ENCODE measurements at regions not wholly inside any gene's neighbourhood (a gene's known extent, or its start where the extent isn't known, plus 50 kb on each side); places are given as distances from the start of the nearest gene placed in this dataset.

DNA sequence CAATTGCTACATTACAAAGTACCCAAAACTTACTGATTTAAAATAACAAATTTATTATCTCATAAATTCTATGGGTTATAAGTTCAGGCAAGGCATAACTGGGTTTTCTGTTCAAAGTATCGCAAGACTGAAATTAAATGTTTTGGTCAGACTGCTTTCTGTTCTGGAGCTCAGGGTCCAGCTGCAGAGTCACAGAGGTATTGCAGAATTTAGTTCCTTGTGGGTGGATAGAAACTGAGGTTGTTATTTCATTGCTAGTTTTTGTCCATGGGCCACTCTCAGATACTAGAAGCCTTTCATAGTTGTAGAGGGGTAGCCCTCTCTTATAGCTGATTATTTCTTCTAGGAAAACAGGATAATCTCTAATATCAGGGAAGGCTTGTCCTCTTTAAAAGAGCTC is 467.9 kb downstream of the TRHDE start:
- no CpG with 5 or more reads among the region's 1 CpG for WGBS (ENCODE audit: insufficient coverage)
- peaks cover 0 to 9% (median 7%) of the 10 kb centered on the region in 3 donors for H3K9me3 ChIP-seq (ENCODE audit: control extremely low read depth in 1 of 3, control insufficient read depth in 2 of 3, insufficient read depth in 1 of 3, low read length in 2 of 3)
- H3K36me3 ChIP-seq (replicated peaks in 1 of 2; ENCODE audit: control extremely low read depth in 1 of 2, control insufficient read depth in 1 of 2, extremely low read depth in 1 of 2, insufficient read depth in 2 of 2, low read length in 1 of 2), result no peaks in the 10 kb centered on the region
- DNase-seq (no peak), ATAC-seq (ENCODE audit: low read depth) (no peak)
- no peak overlapping the region for H3K27ac ChIP-seq (ENCODE audit: low read length in 2 of 2)
- no peak overlapping the region for H3K9ac ChIP-seq (ENCODE audit: low read length)
- Mint-ChIP-seq H3K4me1 (no peaks in the 10 kb centered on the region), H3K27ac (no peak overlapping the region), H3K9me3 (ENCODE audit: insufficient read depth) (peaks cover 6% of the 10 kb centered on the region), H3K4me3 (no peak overlapping the region), H3K27me3 (no peaks in the 10 kb centered on the region)
- H3K4me3 ChIP-seq (ENCODE audit: control extremely low read depth in 1 of 5, extremely low read depth in 1 of 5, insufficient read depth in 1 of 5, low read depth in 2 of 5, low read length in 4 of 5), result no peak overlapping the region
- no peak for TF ChIP-seq EZH2 (IDR thresholded peaks at IDR 0.05; ENCODE audit: borderline replicate concordance, insufficient read depth, low read depth, low read length, poor library complexity, severe bottlenecking)
- H3K4me1 ChIP-seq (ENCODE audit: control insufficient read depth in 2 of 2, insufficient read depth in 2 of 2, low read length in 2 of 2), result no peaks in the 10 kb centered on the region
- H3K4me2 ChIP-seq (replicated peaks; ENCODE audit: low read depth, low read length, poor library complexity, severe bottlenecking), result no peak overlapping the region
- CTCF ChIA-PET, result no interaction called here
- H3K27me3 ChIP-seq (replicated peaks in 1 of 4; ENCODE audit: control extremely low read depth in 1 of 4, control insufficient read depth in 3 of 4, insufficient read depth in 4 of 4, low read length in 3 of 4), result no peaks in the 10 kb centered on the region
- no peak overlapping the region for H2AFZ ChIP-seq (ENCODE audit: insufficient read depth, low read depth, low read length, poor library complexity, severe bottlenecking)
- H3K79me2 ChIP-seq (ENCODE audit: control insufficient read depth, insufficient read depth, low read length), result no peaks in the 10 kb centered on the region
- no peaks in the 10 kb centered on the region for H4K20me1 ChIP-seq (ENCODE audit: control insufficient read depth, insufficient read depth, low read length, poor library complexity, severe bottlenecking)
- intact Hi-C loops (cut with micrococcal nuclease), result no loop called here
- POLR2A ChIA-PET, result no interaction called here

DNA sequence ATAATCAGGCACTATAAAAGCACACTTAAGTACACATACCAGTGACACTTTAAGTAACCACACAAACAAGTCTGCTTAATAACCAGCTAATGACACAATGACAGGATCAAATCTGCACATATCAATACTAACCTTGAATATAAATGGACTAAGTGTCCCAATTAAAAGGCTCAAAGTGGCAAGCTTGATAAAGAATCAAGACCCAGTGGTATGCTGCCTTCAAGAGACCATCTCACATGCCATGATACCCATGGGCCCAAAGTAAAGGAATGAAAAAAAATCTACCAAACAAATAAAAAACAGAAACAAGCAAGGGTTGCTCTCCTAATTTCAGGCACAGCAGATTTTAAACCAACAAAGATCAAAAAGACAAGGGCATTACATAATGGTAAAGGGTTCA is 470.4 kb downstream of the TRHDE start:
- CTCF ChIA-PET, result no interaction called here

More for the DNA sequence above, 470.4 kb downstream of the TRHDE start:
- no peak overlapping the region for H3K27ac Mint-ChIP-seq
- Histone ChIP-seq H3K27me3 (replicated peaks in 1 of 4; ENCODE audit: control extremely low read depth in 1 of 4, control insufficient read depth in 3 of 4, insufficient read depth in 4 of 4, low read length in 3 of 4) (no peaks in the 10 kb centered on the region), H3K4me2 (replicated peaks; ENCODE audit: low read depth, low read length, poor library complexity, severe bottlenecking) (no peak overlapping the region), H3K9ac (ENCODE audit: low read length) (no peak overlapping the region), H3K4me1 (ENCODE audit: control insufficient read depth in 2 of 2, insufficient read depth in 2 of 2, low read length in 2 of 2) (no peaks in the 10 kb centered on the region), H2AFZ (ENCODE audit: insufficient read depth, low read depth, low read length, poor library complexity, severe bottlenecking) (no peak overlapping the region), H3K9me3 (ENCODE audit: control extremely low read depth in 1 of 3, control insufficient read depth in 2 of 3, insufficient read depth in 1 of 3, low read length in 2 of 3) (peaks cover 0 to 9% (median 7%) of the 10 kb centered on the region in 3 donors), H3K36me3 (replicated peaks in 1 of 2; ENCODE audit: control extremely low read depth in 1 of 2, control insufficient read depth in 1 of 2, extremely low read depth in 1 of 2, insufficient read depth in 2 of 2, low read length in 1 of 2) (no peaks in the 10 kb centered on the region), H3K27ac (ENCODE audit: low read length in 2 of 2) (no peak overlapping the region), H3K79me2 (ENCODE audit: control insufficient read depth, insufficient read depth, low read length) (no peaks in the 10 kb centered on the region), H3K4me3 (ENCODE audit: control extremely low read depth in 1 of 5, extremely low read depth in 1 of 5, insufficient read depth in 1 of 5, low read depth in 2 of 5, low read length in 4 of 5) (no peak overlapping the region), H4K20me1 (ENCODE audit: control insufficient read depth, insufficient read depth, low read length, poor library complexity, severe bottlenecking) (no peaks in the 10 kb centered on the region)
- H3K27me3 Mint-ChIP-seq, result no peaks in the 10 kb centered on the region
- H3K4me1 Mint-ChIP-seq, result no peaks in the 10 kb centered on the region
- ATAC-seq (ENCODE audit: low read depth), result no peak
- no peak overlapping the region for H3K4me3 Mint-ChIP-seq
- TF ChIP-seq EZH2 (IDR thresholded peaks at IDR 0.05; ENCODE audit: borderline replicate concordance, insufficient read depth, low read depth, low read length, poor library complexity, severe bottlenecking), result no peak
- TF ChIP-seq, protein P1, sequence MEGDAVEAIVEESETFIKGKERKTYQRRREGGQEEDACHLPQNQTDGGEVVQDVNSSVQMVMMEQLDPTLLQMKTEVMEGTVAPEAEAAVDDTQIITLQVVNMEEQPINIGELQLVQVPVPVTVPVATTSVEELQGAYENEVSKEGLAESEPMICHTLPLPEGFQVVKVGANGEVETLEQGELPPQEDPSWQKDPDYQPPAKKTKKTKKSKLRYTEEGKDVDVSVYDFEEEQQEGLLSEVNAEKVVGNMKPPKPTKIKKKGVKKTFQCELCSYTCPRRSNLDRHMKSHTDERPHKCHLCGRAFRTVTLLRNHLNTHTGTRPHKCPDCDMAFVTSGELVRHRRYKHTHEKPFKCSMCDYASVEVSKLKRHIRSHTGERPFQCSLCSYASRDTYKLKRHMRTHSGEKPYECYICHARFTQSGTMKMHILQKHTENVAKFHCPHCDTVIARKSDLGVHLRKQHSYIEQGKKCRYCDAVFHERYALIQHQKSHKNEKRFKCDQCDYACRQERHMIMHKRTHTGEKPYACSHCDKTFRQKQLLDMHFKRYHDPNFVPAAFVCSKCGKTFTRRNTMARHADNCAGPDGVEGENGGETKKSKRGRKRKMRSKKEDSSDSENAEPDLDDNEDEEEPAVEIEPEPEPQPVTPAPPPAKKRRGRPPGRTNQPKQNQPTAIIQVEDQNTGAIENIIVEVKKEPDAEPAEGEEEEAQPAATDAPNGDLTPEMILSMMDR (IDR thresholded peaks at IDR 0.05), result no peak
- DNase-seq, result no peak
- POLR2A ChIA-PET, result no interaction called here
- peaks cover 6% of the 10 kb centered on the region for H3K9me3 Mint-ChIP-seq (ENCODE audit: insufficient read depth)
- intact Hi-C loops (cut with micrococcal nuclease), result no loop called here

Data from B cell (primary cell).